Stimulated activated CD4-positive, alpha-beta T cell treated with anti-CD3 and anti-CD28 coated beads, Interleukin-2, amount 100 ng/mL, for 24 hours (primary cell): ENCODE measurements at regions not wholly inside any gene's neighbourhood (a gene's known extent, or its start where the extent isn't known, plus 50 kb on each side); places are given as distances from the start of the nearest gene placed in this dataset.
"Not testable (repeated sequence)": the region's sequence is repeated elsewhere in the genome, so short reads cannot be mapped to it uniquely, and the experiment has no call there.

Source experiments
- DNase-seq, 2 donors: peaks; one replicate each; pipeline ENCODE4 v3.0.0-alpha.2; 2020

GRCh38 chr2:52423111-52423510 lies 1344.5 kb upstream of the CHAC2 start:
- no peak for DNase-seq

- no peak for DNase-seq
These were observed 1351.3 kb upstream of the CHAC2 start for GRCh38 chr2:52416340-52416739.

- DNase-seq, result no peak
These were observed 1352.9 kb upstream of the CHAC2 start for GRCh38 chr2:52414561-52415295.

- not testable (repeated sequence) for DNase-seq
These were observed 1358.1 kb upstream of the CHAC2 start for GRCh38 chr2:52409308-52410118.

- no peak for DNase-seq
These were observed 1361.6 kb upstream of the CHAC2 start for GRCh38 chr2:52405980-52406379.

GRCh38 chr2:52404866-52405265 lies 1362.7 kb upstream of the CHAC2 start:
- no peak for DNase-seq

GRCh38 chr2:52404046-52404445 lies 1363.6 kb upstream of the CHAC2 start:
- DNase-seq, result no peak

- DNase-seq, result no peak
These were observed 1365.5 kb upstream of the CHAC2 start for GRCh38 chr2:52402128-52402527.

- no peak for DNase-seq
These were observed 1364.9 kb upstream of the NRXN1 start for GRCh38 chr2:52396836-52397235.

GRCh38 chr2:52395912-52396311 lies 1364.0 kb upstream of the NRXN1 start:
- DNase-seq, result no peak

- no peak for DNase-seq
These were observed 1359.7 kb upstream of the NRXN1 start for GRCh38 chr2:52391621-52392020.

GRCh38 chr2:52390651-52391050 lies 1358.7 kb upstream of the NRXN1 start:
- DNase-seq, result no peak

GRCh38 chr2:52387937-52388590 lies 1356.1 kb upstream of the NRXN1 start:
- DNase-seq, result no peak

GRCh38 chr2:52386433-52387030 lies 1354.6 kb upstream of the NRXN1 start:
- DNase-seq, result no peak

GRCh38 chr2:52383541-52383940 lies 1351.6 kb upstream of the NRXN1 start:
- DNase-seq, result no peak

GRCh38 chr2:52369178-52369577 lies 1337.2 kb upstream of the NRXN1 start:
- DNase-seq, result no peak

GRCh38 chr2:52368141-52368540 lies 1336.2 kb upstream of the NRXN1 start:
- no peak for DNase-seq

GRCh38 chr2:52365946-52366345 lies 1334.0 kb upstream of the NRXN1 start:
- DNase-seq, result no peak

GRCh38 chr2:52356556-52356955 lies 1324.6 kb upstream of the NRXN1 start:
- DNase-seq, result no peak

- no peak for DNase-seq
These were observed 1315.4 kb upstream of the NRXN1 start for GRCh38 chr2:52347292-52347691.

- no peak for DNase-seq
These were observed 1313.7 kb upstream of the NRXN1 start for GRCh38 chr2:52345676-52346075.

- no peak for DNase-seq
These were observed 1313.2 kb upstream of the NRXN1 start for GRCh38 chr2:52345082-52345481.

- DNase-seq, result no peak
These were observed 1311.9 kb upstream of the NRXN1 start for GRCh38 chr2:52343706-52344266.
